ENCODE measurements at regions not wholly inside any gene's neighbourhood (a gene's known extent, or its start where the extent isn't known, plus 50 kb on each side); places are given as distances from the start of the nearest gene placed in this dataset.

DNA sequence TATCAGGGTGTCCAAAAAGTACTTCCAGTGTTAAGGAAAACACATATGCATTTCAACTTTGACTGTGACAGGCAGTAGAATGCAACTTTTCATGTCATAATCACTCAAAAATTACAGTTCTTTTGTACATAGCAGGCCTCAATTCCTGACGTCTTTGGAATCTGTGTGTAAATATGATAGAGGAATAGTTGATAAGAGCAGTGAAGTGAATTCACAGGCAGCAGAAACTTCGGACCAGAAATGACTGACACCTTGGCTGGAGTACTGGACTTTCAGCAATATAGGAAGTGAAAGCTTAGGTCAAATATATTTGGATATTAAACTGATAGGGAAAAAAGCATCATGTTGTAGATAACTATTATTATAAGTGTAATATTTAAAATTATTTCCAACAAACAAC is 1741.2 kb upstream of the PCDH20 start:
- TF ChIP-seq, protein P1, sequence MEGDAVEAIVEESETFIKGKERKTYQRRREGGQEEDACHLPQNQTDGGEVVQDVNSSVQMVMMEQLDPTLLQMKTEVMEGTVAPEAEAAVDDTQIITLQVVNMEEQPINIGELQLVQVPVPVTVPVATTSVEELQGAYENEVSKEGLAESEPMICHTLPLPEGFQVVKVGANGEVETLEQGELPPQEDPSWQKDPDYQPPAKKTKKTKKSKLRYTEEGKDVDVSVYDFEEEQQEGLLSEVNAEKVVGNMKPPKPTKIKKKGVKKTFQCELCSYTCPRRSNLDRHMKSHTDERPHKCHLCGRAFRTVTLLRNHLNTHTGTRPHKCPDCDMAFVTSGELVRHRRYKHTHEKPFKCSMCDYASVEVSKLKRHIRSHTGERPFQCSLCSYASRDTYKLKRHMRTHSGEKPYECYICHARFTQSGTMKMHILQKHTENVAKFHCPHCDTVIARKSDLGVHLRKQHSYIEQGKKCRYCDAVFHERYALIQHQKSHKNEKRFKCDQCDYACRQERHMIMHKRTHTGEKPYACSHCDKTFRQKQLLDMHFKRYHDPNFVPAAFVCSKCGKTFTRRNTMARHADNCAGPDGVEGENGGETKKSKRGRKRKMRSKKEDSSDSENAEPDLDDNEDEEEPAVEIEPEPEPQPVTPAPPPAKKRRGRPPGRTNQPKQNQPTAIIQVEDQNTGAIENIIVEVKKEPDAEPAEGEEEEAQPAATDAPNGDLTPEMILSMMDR (IDR thresholded peaks at IDR 0.05; ENCODE audit: insufficient read depth, low read length, poor library complexity, severe bottlenecking): no peak
- no peak for TF ChIP-seq EZH2phosphoT487 (conservative IDR thresholded peaks at IDR 0.05; ENCODE audit: low read length)

Data from SU-DHL-6 (cell line).